Epithelial cell of esophagus (primary cell): ENCODE measurements at regions not wholly inside any gene's neighbourhood (a gene's known extent, or its start where the extent isn't known, plus 50 kb on each side); places are given as distances from the start of the nearest gene placed in this dataset.

Source experiments
- DNase-seq: peaks from one replicate; pipeline ENCODE4 v3.0.0; 2010; ENCODE audit warnings: low read depth
- H3K4me3 ChIP-seq: 2 replicates; pipeline ENCODE4 v1.5.1; 2011; ENCODE audit warnings: mild to moderate bottlenecking, low read length, control low read depth
- TF ChIP-seq, protein P1 (sequence below): IDR thresholded peaks from 2 replicates; pipeline ENCODE4 v1.5.1; 2011; ENCODE audit warnings: low read depth, mild to moderate bottlenecking, low read length, control low read depth, inconsistent platforms; ENCODE audit not compliant: insufficient read depth; ENCODE audit errors: missing control alignments

DNA sequence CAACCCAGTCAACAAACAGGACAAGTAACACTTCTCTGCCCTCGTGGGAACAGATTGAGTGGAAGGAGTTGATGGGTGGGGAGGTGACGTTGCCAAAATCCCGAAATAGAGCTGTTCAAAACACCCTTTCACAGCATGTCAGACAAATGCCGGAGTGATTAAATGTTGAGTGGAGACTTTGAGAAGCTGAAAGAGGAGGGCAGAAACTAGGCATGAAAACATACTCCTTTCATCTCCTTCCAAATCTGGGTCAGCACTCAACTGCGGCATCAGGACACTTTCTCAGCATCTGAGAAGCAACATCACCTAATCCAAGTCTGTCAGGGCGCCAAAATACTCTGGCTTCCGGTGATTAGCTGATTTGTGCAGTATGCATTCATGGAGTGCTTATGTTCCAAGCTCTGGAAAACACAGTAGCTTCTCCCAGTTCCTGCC is 51.5 kb upstream of the MRI1 start:
- TF ChIP-seq, protein P1, sequence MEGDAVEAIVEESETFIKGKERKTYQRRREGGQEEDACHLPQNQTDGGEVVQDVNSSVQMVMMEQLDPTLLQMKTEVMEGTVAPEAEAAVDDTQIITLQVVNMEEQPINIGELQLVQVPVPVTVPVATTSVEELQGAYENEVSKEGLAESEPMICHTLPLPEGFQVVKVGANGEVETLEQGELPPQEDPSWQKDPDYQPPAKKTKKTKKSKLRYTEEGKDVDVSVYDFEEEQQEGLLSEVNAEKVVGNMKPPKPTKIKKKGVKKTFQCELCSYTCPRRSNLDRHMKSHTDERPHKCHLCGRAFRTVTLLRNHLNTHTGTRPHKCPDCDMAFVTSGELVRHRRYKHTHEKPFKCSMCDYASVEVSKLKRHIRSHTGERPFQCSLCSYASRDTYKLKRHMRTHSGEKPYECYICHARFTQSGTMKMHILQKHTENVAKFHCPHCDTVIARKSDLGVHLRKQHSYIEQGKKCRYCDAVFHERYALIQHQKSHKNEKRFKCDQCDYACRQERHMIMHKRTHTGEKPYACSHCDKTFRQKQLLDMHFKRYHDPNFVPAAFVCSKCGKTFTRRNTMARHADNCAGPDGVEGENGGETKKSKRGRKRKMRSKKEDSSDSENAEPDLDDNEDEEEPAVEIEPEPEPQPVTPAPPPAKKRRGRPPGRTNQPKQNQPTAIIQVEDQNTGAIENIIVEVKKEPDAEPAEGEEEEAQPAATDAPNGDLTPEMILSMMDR, result no peak
- no peak for DNase-seq
- no peak overlapping the region for H3K4me3 ChIP-seq

DNA sequence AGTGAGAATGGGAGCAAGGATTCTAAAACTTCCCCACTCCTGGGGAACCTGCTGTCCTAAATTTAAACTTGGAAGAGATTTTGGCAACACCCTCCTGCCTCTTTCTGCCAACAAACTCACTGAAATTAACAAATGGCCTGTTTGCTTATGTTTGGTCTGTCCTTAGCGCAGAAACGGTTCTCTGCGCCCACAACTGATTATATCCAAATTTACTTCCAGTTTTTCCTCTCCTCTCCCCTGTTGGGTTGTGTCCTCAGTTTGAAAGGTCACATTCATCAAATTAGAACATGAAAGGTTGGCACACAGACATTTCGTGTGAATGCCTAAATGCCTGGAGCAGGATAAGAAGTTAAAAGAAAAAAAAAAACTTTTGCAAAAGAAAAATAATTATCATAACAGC is 56.4 kb upstream of the MRI1 start:
- no peak overlapping the region for H3K4me3 ChIP-seq
- DNase-seq, result no peak
- TF ChIP-seq, protein P1, result no peak

DNA sequence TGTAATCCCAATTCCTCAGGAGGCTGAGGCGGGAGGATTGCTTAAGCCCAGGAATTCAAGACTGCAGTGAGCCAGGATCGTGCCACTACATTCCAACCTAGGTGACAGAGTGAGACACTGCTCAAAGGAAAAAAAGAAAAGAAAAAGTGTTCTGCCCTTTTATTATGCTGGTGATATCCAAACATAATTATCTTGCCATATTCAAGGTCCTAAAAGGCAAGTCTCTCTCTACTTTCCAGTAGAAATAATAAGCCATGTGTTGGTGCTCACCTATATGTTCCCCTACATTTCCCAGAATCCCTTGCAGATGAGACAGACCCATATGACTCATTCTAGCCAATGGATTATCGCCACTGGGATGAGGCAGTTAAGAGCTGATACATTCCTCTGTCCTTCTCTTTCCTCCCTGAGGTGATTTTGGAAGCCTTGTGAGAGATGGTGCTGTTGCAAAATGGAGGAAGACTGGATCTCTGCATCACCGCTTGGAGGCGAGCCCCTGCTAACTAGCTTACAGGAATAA is 58.3 kb upstream of the MRI1 start:
- TF ChIP-seq, protein P1, result no peak
- no peak for DNase-seq
- no peak overlapping the region for H3K4me3 ChIP-seq

DNA sequence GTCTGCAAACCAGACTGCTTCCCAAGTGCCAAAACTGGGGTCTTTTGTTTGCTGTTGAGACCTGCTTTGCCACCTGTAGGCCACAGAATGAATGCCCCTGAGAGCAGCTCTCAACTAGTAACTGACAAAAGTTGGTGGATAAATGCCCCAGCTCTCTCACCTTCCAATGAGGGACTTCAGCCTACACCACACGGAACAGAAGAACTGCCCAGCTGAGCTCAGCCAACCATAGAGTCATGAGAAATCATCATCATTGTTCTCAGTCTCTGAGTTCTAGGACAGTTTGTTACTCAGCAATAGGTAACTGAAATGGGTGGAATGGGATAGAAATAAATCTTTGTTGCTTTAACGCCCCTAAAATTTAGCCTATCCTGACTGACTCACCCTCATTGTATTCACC is 59.1 kb upstream of the MRI1 start:
- no peak for DNase-seq
- H3K4me3 ChIP-seq, result no peak overlapping the region
- TF ChIP-seq, protein P1, result no peak

DNA sequence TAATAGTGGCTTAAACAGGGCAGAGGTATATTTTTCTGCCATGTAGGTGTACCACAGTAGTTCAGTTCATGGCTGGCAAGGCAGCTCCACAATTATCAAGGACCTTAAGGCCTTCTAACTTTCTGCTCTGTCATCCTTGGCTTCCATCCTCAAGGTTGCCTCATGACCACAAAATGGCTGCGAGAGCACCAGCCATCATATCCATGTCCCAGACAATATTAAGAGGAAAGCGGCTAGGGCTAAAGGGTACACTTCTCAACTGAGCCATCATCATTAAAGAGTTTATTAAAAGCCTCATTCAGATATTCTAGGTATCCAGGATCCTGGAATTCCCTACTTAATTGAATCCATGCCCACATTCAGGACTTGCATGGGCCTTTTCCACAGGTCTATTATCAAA is 62.7 kb upstream of the MRI1 start:
- no peak overlapping the region for H3K4me3 ChIP-seq
- DNase-seq, result no peak
- TF ChIP-seq, protein P1, result no peak

DNA sequence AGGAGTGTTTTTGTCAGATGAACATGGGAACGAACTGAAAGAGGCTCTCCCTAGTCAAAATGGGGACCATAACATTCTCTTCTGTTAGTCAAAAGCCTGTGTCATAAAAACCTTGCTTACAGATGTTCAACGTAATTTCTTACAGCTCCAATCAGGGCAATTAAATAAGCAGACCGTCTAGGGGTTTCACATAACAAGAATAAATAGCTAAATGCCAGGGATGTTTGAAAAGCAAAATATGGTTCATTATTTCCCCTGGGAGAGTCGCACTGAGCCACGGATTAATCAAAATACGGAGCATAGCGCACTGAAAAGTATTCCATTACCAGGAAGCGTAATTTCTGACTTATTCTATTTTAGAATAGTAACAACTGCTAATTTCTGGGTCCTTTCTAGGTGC is 63.7 kb upstream of the MRI1 start:
- no peak overlapping the region for H3K4me3 ChIP-seq
- DNase-seq, result no peak
- TF ChIP-seq, protein P1, result no peak

DNA sequence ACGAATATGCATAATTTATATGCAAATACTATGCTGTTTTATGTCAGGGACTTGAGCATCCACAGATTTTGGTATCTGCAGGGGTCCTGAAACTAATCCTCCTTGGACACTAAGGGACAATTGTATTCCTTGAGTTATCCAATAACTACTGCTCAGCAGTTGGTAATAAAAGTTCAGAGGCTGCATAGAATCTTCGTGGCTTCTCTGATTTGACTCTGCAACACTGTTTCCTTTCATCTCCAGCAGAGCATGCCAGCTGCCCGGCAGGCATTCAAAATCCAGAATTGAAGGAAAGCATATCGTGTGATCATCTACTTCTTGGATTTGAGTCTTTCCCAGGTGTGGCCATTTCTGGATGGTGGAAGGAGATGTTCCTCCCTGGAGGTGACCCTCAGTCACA is 64.5 kb upstream of the MRI1 start:
- TF ChIP-seq, protein P1, result no peak
- H3K4me3 ChIP-seq, result no peak overlapping the region
- no peak for DNase-seq
